GM19463 (cell line): ENCODE measurements at regions not wholly inside any gene's neighbourhood (a gene's known extent, or its start where the extent isn't known, plus 50 kb on each side); places are given as distances from the start of the nearest gene placed in this dataset.

ENCODE experiments used
- ATAC-seq: cut with Tn5 transposase; IDR thresholded peaks from one replicate; pipeline ENCODE4 v1.9.1; 2021; ENCODE audit warnings: mild to moderate bottlenecking, moderate library complexity; ENCODE audit not compliant: unreplicated experiment

DNA sequence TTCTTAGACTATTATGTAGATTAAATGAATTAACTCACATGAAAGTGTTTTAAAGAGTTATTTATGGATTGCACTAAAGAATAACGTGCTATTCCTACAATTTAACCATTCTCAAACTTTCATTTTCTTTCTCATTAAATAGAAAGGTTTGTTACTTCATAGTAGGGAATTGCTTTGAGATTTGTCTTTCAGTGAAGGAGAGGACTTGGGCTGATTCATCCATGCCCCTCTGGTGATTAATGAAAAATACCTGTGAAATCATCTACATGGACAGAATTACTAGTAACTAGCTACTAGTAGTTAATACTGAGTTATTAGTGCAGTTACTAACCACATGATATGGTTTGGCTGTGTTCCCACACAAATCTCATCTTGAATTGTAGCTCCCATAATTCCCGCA lies 275.8 kb upstream of the CDH20 start:
- ATAC-seq = no peak

DNA sequence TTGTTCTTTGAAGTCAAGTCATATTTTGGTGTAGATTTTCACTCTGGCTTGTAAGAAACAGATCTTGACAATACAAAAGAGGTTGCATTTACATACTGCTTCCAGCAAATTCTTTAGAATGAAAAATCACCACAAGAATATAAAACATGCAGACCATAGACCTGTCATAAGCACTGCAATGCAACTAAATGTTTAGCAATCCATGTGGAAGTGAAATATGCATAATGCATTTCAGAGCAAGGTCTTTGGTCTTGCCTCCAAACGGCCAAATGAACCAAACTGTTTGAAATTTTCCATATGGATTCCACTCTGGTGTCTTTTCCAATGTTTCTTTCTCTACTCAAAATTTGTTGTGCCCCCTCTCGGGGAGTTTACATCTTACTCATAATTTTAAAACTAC lies 271.0 kb upstream of the CDH20 start:
- no peak for ATAC-seq

DNA sequence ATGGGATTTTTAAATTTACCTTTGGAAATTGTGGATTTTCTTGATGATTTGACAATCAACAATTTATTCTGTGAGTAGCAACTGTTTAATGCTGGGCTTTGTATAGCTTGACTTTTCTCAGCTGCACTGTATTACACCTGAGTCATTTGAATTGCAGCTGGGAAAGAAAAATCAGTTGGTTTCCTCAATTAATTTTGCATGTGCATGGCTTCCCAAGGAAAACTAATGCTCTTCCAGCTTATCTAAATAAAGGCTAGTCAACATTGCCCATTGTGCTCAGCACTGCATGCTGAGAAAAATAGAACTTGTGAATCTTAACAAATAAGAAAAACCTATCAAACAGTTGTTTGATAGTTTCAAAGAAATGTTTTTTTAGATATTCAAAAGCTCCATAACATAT lies 268.3 kb upstream of the CDH20 start:
- ATAC-seq = no peak

DNA sequence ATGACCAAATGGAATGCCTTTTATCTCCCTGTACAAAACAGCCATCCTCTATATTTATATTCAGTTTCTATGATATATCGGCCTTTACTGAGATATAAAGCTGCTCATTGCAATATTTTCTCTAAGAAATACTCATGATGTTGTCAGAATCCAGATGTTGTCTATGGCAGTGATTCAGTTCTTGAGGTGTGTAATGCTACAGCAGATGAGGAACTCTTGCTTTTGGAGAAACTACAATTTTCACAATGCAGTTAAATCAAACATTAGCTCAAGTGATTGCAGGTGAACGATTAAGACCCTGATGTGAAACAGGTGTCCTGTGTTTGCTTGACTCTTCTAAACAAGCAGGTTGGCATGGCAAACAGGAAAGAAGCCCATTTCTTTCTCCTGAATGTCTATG lies 256.2 kb upstream of the CDH20 start:
- ATAC-seq = no peak

DNA sequence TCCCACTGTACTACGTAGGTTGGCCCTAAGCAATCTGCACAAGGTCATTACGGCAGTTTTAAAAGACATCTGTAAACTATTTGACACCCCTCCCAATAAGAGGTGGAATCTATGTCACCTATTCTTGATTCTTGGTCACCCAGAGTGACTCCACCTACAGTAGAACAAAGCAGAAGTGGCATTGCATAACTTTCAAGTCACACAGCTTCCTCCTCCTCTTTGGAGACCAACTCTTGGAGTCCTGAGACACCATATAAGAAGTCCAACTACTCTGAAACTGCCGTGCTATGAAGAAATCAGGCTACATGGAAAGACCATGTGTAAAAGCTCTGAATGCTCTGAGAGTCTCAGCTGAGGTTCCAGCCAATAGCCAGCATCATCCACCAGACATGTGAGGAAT lies 253.5 kb upstream of the CDH20 start:
- ATAC-seq = no peak

DNA sequence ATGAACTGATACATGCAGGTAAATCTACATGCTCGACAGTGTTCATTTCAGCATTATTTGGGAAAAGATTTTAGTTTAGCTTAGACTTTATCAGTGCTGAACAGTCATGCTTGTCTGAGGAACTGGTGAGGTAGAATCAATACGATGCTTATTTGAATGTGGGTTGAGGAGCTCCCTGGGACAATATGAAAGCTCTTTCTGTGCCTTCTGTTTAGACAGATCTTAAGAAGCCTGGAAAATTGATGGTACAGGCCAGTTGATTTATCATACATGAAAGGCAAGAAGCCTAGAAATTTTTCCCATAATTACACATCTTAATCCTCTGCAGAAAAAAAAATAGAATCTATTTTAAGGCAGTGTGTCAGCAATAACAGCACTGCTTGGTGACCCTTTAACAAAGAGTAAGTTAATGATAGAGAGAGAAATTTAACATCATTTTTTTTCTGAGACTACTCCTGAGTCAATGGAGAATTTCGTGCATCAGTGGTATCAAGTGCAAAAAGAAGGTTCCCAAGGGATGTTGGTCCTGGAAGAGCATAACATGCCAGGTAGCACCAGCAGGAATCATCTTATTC lies 252.2 kb upstream of the CDH20 start:
- ATAC-seq = no peak

DNA sequence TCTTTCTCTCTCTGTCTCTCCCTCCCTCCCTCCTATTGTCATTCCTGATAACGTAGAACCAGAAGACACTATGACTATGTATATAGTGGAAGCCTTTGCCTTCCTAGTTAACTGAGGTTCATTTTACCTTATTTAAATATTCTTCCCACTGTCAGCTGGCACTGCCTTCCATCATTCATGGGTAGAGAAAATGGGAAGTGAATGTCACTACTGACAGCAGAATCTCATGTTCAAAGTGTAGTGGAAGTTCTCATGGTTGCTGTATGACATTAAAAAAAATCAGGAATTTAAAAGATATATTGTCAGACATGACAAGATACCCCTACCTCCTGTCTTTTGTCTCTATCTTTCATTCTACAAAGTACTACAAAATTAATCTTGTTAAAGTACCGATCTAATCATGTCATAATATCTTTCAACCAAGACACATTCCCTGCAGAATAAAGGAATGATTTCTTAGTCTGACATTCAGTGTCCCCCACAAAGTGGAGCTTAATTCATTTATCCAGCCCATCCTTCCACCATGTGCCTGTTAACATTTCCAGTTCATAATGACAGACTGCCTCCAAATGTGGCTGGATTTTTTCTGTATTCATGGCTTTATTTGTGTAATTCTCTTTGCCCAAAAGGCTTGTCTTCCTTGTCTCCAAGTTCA lies 250.1 kb upstream of the CDH20 start:
- no peak for ATAC-seq

DNA sequence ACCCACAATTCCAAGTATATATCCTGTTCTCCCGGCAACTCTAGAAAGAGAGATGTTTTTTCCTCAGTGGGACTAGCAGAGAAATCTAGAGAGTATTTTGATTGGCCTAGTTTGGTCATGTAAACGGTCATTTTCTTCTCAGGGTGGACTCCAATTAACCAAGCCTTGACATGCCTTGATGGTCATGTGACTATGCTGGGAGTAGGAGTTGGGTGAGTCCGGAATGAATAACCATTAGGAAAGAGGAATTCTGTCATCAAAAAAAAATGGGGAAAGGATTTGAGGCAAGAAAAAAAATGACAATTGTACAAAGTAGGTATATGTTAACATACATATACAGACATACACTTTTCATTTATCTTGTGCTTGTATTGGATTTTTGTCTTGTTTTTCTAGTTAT lies 248.2 kb upstream of the CDH20 start:
- no peak for ATAC-seq

DNA sequence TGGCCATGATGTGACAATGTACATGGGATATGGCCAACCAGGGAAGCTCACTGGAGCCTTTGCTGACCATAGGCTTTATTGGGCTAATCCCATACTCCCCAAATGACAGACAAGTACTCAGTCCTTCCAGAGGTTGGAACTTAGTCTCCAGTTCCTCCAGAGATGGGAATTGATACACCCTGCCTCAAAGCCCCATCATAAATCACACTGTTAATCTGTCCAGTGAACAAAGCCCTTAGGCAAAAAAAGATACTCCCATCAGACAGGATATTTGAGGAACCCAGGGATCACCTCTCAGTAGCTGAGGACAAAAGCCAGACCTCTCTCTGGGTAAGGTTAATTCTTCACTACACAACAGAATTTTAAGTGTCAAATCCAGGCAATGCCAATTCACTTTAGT lies 247.5 kb upstream of the CDH20 start:
- no peak for ATAC-seq

DNA sequence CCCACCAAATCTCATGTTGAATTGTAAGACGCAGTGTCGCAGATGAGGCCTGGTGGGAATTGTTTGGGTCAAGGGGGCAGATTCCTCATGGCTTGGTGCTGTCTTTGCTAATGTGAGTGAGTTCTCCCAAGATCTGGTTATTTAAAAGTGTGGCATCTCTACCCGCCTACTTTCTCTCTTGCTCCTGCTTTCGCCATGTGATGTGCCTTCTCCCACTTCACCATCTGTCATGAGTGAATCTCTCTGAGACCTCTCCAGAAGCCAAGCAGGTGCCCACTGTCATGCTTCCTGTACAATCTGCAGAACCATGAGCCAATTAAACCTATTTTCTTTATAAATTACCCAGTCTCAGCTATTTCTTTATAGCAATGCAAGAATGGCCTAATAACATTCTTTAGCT lies 246.6 kb upstream of the CDH20 start:
- ATAC-seq = no peak

DNA sequence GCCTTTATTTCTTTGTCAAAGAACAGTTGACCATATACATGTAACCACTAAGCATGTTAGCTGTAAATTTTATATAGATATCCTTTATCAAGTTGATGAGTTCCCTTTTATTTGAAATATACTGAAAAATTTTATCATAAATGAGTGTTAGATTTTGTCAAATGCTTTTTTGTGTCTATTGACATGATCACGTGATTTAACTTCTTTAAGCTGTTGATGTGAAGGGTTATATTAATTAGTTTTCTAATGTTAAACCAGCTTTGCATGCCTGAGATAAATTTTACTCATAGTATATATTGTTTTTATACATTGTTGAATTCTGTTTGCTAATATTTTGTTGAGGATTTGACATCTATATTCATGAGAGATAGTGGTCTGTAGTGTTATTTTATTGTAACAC lies 241.9 kb upstream of the CDH20 start:
- no peak for ATAC-seq

DNA sequence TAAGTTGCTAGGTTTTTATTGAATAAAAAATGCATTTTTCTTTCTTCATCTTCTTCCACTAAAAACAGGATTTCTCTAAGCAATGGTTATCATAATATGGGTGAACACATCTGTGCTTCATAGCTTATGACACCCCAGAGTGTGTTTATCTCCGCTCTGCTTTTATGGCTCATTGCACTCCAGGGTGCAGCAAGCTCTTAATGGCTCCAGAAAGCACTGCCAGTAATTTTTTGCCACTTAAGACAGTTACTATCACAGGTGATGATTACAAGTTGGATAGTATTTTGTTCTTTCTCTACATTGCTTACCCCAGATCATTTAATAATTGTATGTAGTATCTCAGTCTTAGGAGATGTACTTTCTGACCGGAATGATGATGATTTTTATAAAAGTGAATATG lies 239.3 kb upstream of the CDH20 start:
- no peak for ATAC-seq

DNA sequence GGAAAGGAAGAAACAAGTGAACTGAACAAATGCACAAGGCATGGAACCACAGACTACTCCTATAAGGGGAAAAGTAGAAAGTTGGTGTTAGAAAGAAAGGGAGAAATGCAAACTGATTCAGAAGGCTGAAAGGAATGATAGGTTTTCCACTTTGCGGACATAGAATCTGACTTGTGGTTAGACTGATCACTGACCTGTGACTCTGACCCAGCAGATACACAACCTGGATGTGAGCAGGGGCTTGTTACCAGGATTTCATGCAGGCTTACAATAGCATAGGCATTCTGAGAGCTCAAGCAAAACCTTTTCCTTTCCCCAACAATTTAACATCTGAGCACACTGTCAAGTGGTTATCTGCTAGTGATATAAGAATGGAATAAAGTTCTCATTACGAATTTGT lies 237.0 kb upstream of the CDH20 start:
- ATAC-seq = no peak

DNA sequence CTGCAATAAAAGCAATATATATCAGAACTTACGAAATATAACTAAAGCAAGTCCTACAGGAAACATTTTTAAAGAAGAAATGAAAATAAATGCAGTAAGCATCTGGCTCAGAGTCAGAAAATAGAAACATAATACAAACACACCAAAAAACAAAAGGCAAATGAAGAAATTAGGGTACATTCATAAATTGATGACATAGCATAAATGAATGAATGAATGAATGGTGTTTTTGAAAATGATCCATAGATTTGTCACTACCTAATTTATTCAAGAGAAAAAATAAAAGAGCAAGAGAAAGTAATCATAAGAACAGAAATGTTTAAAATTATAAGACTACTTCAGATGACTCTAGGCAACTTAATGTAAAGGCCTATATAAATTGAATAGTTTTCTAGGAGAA lies 226.1 kb upstream of the CDH20 start:
- ATAC-seq = no peak

DNA sequence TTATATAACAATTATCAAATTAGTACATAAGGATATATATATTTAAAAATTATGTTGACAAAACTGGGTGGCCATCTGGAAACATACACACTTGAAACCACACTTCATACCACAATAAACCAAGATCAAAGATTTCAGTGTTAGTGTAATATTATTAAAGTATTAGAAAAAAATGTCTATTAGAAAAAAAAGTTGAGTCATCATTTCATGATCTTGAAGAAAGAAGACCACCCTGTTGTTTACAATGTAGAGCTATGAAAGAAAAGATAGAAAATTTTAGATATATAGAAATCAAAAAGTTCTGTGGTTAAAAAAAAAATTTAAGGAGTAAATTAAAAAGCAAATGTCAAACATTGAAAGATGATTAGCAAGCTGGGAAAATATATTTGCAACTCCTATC lies 224.5 kb upstream of the CDH20 start:
- no peak for ATAC-seq

DNA sequence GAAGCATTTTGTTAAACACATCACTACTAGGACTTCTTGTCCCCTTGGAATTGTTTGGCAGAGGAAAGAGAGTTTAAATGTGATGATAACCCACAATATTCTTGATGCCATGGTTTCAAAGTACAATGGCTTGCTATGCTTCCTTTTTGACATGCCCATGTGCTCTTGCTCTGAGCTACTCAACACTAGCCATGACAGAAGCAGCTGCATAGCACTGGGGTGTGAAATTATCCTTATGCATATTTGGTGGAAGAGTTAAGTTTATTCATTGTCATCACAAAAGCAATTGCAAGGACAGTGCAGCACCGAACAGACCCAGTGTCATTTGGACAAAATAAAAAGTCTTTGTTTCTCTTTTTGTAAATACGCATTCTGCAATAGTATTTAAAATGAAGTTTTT lies 209.9 kb upstream of the CDH20 start:
- ATAC-seq = no peak

DNA sequence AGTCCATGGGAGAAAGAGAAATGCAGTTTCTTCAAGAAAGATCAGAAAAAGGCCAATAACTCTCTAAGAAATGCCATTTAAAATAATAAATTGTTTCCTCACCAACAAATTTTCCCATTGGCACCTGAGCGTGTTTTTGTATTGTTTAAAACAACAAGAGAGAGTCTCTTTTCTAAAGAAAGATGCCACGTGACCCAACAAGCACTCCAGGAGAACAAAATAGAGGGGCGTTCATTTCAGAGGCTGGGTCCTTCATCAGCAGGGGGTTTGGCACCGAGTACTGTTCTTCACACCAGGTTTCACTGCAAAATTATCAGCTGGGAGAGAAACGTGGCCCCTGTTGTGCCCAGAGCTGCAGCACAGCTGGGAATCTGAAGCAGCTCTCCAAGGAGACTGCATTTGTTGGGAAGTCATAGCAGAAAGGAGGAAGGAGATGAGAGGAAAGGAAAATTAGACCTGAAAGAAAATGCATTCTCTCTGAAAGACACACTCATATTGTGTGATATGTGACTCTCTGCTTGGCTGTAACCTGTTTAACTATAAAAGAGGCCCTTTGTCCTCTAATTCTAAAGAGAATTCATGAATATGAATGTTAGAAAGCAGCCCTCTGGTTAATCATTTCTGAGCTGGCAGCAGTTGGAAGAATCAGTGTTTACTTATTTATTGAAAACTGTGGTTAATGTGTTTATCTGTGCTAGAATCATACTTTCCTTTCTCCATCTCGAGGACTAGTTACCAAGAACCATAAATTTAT lies 205.3 kb upstream of the CDH20 start:
- no peak for ATAC-seq

DNA sequence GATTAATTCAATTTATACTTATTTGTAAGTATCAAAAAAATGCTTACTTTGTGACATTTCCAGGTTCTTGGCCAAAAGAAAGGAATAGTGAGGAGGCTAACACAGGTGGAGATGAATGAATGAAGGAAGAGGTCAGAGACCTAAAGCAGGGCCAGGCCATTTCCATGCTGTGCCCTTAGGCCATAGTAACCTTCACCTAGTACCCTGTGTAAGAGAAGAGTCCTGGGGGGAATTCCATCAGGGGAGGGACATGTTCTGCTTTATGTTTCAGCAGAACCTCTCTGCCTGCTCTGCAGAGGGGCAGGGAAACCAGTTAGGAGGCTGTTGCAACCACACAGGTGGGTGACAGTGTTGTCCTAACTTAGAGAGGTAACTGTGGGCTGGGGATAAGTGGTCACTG lies 204.2 kb upstream of the CDH20 start:
- ATAC-seq = no peak

DNA sequence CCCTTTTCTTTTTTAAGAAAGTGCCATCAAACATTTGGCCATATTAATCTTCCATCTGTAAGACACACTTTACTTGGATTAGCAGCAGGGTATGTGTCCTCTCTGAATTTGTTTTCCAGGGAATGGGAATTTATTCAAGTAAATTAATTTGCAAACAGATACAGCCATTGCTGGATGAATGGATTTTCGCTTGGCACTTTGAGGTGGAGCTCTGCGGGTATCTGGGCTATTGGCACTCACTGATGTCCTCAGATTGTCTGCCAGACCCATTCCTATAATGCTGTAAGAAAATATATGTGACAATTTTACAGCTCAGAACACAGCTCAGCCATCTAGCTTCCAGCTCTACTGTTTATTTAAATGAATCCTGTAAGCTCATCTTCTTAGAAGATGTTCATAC lies 201.2 kb upstream of the CDH20 start:
- no peak for ATAC-seq

DNA sequence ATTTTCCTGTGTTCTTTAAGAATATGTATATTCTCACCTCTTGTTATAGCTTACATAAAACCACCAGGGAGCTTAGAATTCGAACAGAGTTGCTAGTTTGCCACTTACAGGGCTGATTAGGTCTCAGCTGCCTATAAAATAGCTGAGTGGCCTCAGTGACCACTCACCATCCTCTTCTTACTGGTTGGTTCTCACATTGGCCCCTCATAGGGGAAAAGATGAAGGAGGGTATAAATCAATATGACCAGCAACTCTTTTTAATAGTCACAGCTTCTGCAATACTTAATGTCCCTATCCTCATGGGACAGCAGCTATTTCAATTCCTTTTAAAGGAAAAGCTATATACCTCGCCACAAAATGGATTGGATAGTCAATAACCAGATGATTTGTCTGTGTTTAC lies 199.4 kb upstream of the CDH20 start:
- ATAC-seq = no peak

DNA sequence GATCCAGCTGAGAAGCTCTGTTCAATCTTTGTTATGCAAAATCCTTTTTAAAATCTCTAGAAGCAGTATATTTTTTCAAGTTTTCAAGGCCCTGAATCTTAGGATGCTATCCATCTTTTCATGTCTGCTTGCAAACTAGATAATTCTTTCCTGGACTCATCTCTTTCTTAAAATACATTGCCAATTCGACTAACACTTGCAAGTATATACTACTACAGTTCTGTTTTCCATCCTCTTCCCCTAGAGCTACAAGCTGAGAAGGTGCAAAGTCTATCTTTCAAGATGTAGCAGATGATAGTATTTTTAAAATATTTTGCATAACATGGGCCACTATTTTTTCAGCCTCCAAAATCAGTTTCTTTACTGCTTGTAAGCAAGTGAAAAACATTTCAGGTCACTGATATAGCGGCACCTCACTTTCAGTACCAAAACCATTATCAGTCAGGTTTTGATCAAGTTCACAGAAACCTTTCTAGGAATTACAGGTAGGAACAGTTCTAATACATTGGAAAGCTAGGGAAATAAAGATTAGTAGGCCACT lies 196.4 kb upstream of the CDH20 start:
- no peak for ATAC-seq

DNA sequence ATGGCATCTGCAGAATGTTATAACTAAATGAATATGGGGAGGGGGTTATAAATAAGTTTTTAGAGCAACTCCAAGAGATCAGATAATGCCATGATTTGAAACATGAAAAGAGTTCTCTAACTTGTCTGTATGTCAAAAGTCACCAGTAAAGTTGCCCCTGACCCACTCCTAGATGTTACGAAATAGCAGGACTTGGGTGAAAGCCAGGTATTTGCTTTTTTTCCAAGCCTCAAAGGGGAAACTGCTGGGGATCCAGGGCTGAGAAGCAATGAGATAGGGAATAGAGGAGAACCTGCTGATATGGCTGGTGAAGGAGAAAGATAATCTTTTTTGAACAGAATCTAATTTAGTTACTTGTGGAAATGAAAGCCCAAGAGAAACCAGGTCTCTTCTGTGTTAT lies 191.5 kb upstream of the CDH20 start:
- ATAC-seq = no peak
